ENCODE measurements at regions not wholly inside any gene's neighbourhood (a gene's known extent, or its start where the extent isn't known, plus 50 kb on each side); places are given as distances from the start of the nearest gene placed in this dataset.

- TF ChIP-seq CTCF (IDR thresholded peaks at IDR 0.05 in 2 of 3, conservative IDR thresholded peaks at IDR 0.05 in 1 of 3; ENCODE audit: insufficient read depth in 2 of 3, low read depth in 1 of 3, low read length in 3 of 3) (no peak), KHSRP (IDR thresholded peaks at IDR 0.05) (no peak), DEAF1 (CRISPR knock-in tag; IDR thresholded peaks at IDR 0.05) (no peak), E2F1 (CRISPR knock-in tag; IDR thresholded peaks at IDR 0.05) (no peak), POLR2A (conservative IDR thresholded peaks at IDR 0.05) (no peak)
Measured at GRCh38 chr5:112669328-112669963, 68.2 kb upstream of the APC start.
